ENCODE measurements at regions not wholly inside any gene's neighbourhood (a gene's known extent, or its start where the extent isn't known, plus 50 kb on each side); places are given as distances from the start of the nearest gene placed in this dataset.

DNA sequence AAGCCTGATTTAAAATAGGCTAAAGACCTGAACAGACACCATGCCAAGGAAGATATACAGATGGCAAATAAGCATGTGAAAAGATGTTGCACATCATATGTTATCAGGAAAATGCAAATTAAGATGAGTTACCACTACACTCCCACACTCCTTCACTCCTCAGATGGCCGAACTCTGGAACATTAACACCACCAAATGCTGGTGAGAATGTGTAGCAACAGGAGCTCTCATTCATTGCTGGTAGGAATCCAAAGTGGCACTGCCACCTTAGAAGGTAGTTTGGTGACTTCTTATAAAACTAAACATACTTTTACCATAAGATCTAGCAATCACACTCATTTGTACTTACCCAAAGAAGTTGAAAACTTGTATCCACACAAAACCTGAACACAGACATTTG lies 2047.3 kb downstream of the LRRC4C start:
- Mint-ChIP-seq H3K9me3 (ENCODE audit: low read depth) (peaks cover 28% of the 10 kb centered on the region), H3K27me3 (no peaks in the 10 kb centered on the region), H3K27ac (no peak overlapping the region), H3K4me3 (ENCODE audit: low read depth) (no peak overlapping the region), H3K4me1 (ENCODE audit: low read depth) (no peaks in the 10 kb centered on the region), H3K36me3 (ENCODE audit: insufficient read depth) (peaks cover 3% of the 10 kb centered on the region)
- DNase-seq (ENCODE audit: low spot score, unreplicated experiment) = no peak
- TF ChIP-seq, protein P1, sequence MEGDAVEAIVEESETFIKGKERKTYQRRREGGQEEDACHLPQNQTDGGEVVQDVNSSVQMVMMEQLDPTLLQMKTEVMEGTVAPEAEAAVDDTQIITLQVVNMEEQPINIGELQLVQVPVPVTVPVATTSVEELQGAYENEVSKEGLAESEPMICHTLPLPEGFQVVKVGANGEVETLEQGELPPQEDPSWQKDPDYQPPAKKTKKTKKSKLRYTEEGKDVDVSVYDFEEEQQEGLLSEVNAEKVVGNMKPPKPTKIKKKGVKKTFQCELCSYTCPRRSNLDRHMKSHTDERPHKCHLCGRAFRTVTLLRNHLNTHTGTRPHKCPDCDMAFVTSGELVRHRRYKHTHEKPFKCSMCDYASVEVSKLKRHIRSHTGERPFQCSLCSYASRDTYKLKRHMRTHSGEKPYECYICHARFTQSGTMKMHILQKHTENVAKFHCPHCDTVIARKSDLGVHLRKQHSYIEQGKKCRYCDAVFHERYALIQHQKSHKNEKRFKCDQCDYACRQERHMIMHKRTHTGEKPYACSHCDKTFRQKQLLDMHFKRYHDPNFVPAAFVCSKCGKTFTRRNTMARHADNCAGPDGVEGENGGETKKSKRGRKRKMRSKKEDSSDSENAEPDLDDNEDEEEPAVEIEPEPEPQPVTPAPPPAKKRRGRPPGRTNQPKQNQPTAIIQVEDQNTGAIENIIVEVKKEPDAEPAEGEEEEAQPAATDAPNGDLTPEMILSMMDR (IDR thresholded peaks at IDR 0.05; ENCODE audit: unreplicated experiment) = no peak

DNA sequence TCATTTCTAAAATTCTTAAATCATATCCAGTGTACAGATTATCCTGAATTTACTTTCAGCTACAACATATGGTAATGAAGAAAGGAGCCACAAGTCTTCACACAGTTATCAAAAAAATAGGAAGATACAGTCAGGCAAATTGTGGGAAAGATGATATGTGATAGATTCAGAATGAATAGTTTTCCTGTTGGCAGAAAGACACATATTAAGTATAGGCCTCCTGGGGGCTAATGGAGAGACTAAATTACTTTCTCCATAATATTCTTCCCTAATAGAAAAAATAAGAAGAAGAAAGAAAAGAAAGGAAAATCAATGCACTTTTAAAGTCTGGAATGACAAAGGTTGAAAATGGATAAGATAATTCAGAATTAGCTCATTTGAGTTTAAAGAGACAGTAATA lies 2073.5 kb downstream of the LRRC4C start:
- H3K4me3 Mint-ChIP-seq (ENCODE audit: low read depth) = no peak overlapping the region
- H3K27me3 Mint-ChIP-seq = no peaks in the 10 kb centered on the region
- TF ChIP-seq, protein P1 (IDR thresholded peaks at IDR 0.05; ENCODE audit: unreplicated experiment) = no peak
- no peak overlapping the region for H3K27ac Mint-ChIP-seq
- H3K9me3 Mint-ChIP-seq (ENCODE audit: low read depth) = peaks cover 2% of the 10 kb centered on the region
- DNase-seq (ENCODE audit: low spot score, unreplicated experiment) = no peak
- no peaks in the 10 kb centered on the region for H3K36me3 Mint-ChIP-seq (ENCODE audit: insufficient read depth)
- H3K4me1 Mint-ChIP-seq (ENCODE audit: low read depth) = no peaks in the 10 kb centered on the region

DNA sequence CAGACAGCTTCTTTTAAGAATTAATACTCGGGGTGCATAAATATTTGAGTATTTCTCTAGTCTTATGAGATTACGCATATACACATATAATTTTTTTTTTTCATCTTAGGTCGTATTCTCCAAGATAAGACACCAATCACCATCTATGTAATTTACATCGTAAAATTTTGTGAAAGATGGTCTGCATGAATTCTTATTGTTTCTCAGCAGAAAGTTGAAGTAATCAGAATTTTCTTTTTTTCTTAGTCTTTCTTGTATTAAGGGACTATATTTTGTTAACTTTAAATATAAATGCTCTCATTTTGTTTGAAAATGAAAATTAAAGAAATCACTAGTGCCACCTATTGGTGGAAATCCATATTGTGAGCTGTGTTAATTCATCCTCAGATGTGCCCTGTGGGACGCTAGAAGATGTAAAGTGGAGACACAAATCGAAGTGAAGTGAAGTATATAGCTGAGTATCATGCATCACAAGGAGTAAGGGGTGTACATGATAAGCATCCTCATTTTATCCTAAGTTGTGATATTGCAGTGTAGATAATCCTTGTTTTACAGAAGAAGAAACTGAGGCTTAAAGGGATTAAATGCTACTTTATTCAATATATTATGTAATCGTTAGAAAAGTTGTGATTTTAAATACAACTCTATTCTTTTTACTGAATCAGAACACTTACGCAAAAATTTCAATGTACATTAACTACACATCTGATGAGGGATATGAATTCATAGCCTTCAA lies 2084.3 kb downstream of the LRRC4C start:
- no peak for DNase-seq (ENCODE audit: low spot score, unreplicated experiment)
- no peaks in the 10 kb centered on the region for H3K4me1 Mint-ChIP-seq (ENCODE audit: low read depth)
- no peak overlapping the region for H3K4me3 Mint-ChIP-seq (ENCODE audit: low read depth)
- no peaks in the 10 kb centered on the region for H3K9me3 Mint-ChIP-seq (ENCODE audit: low read depth)
- TF ChIP-seq, protein P1 (IDR thresholded peaks at IDR 0.05; ENCODE audit: unreplicated experiment) = peak; percentile 77
- H3K27me3 Mint-ChIP-seq = no peaks in the 10 kb centered on the region
- H3K27ac Mint-ChIP-seq = no peak overlapping the region
- H3K36me3 Mint-ChIP-seq (ENCODE audit: insufficient read depth) = no peaks in the 10 kb centered on the region

DNA sequence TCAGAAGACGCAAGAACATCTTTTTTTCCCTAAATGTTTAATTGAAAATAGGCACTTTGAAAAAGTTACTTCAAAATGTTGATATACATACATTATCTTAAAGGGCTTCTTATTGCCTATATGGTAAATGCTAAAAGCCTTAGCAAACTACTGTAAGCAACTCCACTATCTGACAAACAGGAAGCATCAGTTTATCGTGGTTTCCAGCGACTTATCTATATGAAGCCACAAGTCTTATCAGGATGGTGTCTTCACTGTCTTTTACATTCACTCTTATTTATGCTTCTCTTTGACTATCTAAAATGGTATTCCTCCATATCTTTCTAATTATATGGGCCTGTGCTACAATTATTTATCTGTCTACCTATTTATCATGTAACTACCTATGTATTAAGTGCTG lies 2091.9 kb downstream of the LRRC4C start:
- no peaks in the 10 kb centered on the region for H3K36me3 Mint-ChIP-seq (ENCODE audit: insufficient read depth)
- TF ChIP-seq, protein P1 (IDR thresholded peaks at IDR 0.05; ENCODE audit: unreplicated experiment) = no peak
- H3K4me1 Mint-ChIP-seq (ENCODE audit: low read depth) = no peaks in the 10 kb centered on the region
- no peak for DNase-seq (ENCODE audit: low spot score, unreplicated experiment)
- no peak overlapping the region for H3K27ac Mint-ChIP-seq
- H3K27me3 Mint-ChIP-seq = no peaks in the 10 kb centered on the region
- no peak overlapping the region for H3K4me3 Mint-ChIP-seq (ENCODE audit: low read depth)
- no peaks in the 10 kb centered on the region for H3K9me3 Mint-ChIP-seq (ENCODE audit: low read depth)

DNA sequence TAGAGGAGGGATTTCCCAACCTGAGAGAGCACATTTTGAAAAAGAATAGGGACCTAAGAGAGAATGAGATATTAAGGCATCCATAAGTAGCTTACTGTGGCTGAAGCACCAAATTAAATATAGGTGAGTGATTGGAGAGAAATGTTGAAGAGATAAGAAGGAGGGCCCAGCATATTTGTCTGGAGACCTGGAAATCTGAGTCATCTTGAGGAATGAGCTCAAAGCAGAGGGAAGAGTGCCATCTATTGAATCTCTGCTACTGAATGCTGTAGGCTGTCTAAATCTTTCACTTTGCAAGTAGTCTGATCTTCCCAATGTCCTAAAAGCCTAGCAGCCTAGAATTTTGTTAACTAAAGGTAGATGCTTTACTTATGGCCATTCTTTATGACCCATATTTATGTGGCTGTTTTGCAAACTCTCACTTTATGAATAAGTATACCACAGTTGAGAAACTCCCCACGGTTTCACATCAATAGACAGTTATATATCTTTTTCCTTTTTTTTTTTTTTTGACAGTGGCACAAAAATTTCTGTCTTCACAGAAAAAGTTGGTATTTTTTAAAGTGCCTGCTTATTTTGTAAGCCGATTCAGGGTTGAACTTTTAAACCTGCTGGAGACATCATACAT lies 2093.5 kb downstream of the LRRC4C start:
- Mint-ChIP-seq H3K36me3 (ENCODE audit: insufficient read depth) (no peaks in the 10 kb centered on the region), H3K27ac (no peak overlapping the region), H3K4me1 (ENCODE audit: low read depth) (no peaks in the 10 kb centered on the region), H3K9me3 (ENCODE audit: low read depth) (peaks cover 3% of the 10 kb centered on the region), H3K4me3 (ENCODE audit: low read depth) (no peak overlapping the region), H3K27me3 (no peaks in the 10 kb centered on the region)
- TF ChIP-seq, protein P1 (IDR thresholded peaks at IDR 0.05; ENCODE audit: unreplicated experiment) = no peak
- no peak for DNase-seq (ENCODE audit: low spot score, unreplicated experiment)
